GM13976 (cell line): ENCODE measurements at regions not wholly inside any gene's neighbourhood (a gene's known extent, or its start where the extent isn't known, plus 50 kb on each side); places are given as distances from the start of the nearest gene placed in this dataset.
"Not testable (repeated sequence)": the region's sequence is repeated elsewhere in the genome, so short reads cannot be mapped to it uniquely, and the experiment has no call there.

Source experiments
- DNase-seq: peaks from one replicate; pipeline ENCODE4 v3.0.0; 2012; ENCODE audit warnings: low spot score
- CTCF ChIP-seq: IDR thresholded peaks from 2 replicates; pipeline ENCODE4 v1.5.1; 2012; ENCODE audit warnings: borderline replicate concordance, mild to moderate bottlenecking; ENCODE audit not compliant: insufficient read depth; ENCODE audit errors: extremely low read depth, missing control alignments, control extremely low read depth
- in situ Hi-C: fragments of 300-500 bp; cut with MboI; formaldehyde crosslinking; loops from one replicate; pipeline ENCODE4 v1.12.0; 2022; ENCODE audit warnings: low sequenced_read_pairs, mixed read lengths, inconsistent platforms; ENCODE audit not compliant: unreplicated experiment

- no peak for DNase-seq
- in situ Hi-C loops, result no loop called here
- no peak for TF ChIP-seq CTCF
Observed at GRCh38 chr6:6452002-6452401, 131.5 kb upstream of the F13A1 start.

- in situ Hi-C loops, result no loop called here
- no peak for DNase-seq
- TF ChIP-seq CTCF, result no peak
Observed at GRCh38 chr6:6453186-6453585, 132.7 kb upstream of the F13A1 start.

DNA sequence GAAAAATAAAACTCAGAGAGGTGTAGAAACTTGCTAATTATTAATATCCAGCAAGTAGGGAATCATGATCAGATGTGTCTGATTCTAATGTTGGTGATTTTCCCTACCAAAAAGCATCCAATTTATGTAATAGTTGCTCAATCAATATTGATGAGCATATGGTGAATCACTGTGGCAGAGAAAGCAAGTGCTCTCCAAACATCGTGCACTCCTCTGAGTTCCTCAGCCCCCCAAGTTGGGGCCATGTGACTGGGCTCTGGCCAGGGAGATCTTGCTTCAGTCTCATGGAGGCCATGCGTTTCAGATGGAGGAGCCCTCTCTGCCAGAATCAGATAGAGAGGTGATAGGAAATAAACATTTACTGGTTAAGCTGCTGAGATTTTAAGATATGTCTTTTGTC is 133.2 kb upstream of the LY86 start:
- in situ Hi-C loops, result no loop called here
- no peak for DNase-seq
- no peak for TF ChIP-seq CTCF

DNA sequence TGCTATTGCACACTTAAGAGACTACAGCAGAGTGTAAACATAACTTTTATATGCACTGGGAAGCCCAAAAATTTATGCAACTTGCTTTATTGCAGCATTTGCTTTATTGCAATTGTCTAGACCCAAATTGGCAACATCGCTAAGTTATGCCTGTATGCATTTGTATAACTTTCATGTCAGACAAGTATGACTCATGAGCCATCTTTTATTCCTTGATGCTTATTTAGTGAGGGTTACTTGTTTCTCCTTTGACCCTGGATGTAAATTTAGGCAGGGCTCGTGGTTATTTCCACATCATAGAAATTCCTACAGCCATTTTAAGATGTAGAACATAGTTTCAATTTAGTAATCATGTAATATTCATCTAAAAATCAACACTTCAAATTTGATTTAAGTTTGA is 130.3 kb upstream of the LY86 start:
- in situ Hi-C loops, result no loop called here
- no peak for TF ChIP-seq CTCF
- DNase-seq, result no peak

DNA sequence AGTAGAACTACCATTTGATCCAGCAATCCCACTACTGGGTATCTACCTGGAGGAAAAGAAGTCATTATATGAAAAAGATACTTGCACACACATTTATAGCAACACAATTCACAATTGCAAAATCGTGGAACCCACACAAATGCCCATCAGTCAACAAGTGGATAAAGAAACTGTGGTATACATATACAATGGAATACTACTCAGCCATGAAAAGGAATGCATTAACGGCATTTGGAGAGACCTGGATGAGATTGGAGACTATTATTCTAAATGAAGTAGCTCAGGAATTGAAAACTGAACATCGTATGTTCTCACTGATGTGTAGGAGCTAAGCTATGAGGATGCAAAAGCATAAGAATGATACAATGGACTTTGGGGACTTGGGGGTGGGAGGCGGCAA is 128.6 kb upstream of the LY86 start:
- DNase-seq, in situ Hi-C loops: not testable (repeated sequence)

GRCh38 chr6:6460416-6460815 is 128.1 kb upstream of the LY86 start:
- DNase-seq, result no peak
- no peak for TF ChIP-seq CTCF
- in situ Hi-C loops, result no loop called here

GRCh38 chr6:6461138-6461537 is 127.4 kb upstream of the LY86 start:
- in situ Hi-C loops, result no loop called here
- no peak for DNase-seq
- no peak for TF ChIP-seq CTCF
